Naive thymus-derived CD8-positive, alpha-beta T cell (primary cell): ENCODE measurements at regions not wholly inside any gene's neighbourhood (a gene's known extent, or its start where the extent isn't known, plus 50 kb on each side); places are given as distances from the start of the nearest gene placed in this dataset.

Experiments used
- ATAC-seq, 2 donors: fragments of 150-1000 bp; cut with Tn5 transposase in 1 of 2; sonication (Bioruptor Pico), chemical (Tn5 transposase) in 1 of 2; 1 replicate in 1 of 2; 2 replicates in 1 of 2; pipeline ENCODE4 v1.10.0; 2021; ENCODE audit warnings: mild to moderate bottlenecking in 2 of 2, moderate library complexity in 2 of 2
- POLR2A ChIA-PET: fragments of 350-600 bp; sonication (Branson Sonifier 250); formaldehyde crosslinking; loops from one replicate; lab custom pipeline; 2021; ENCODE audit warnings: antibody characterized with exemption; lab: Charles Lee
- DNase-seq, 10 donors: peaks; one replicate each; pipeline versions ENCODE4 v3.0.0 to v3.0.0-alpha.2; 2020 to 2022
- H3K27ac Mint-ChIP-seq, 10 donors: one replicate each; pipeline ENCODE4 v1.8.0; 2020 to 2022; ENCODE audit warnings: mild to moderate bottlenecking in 10 of 10, mixed read lengths in 10 of 10, moderate library complexity in 4 of 10, inconsistent platforms in 1 of 10
- H3K27me3 Mint-ChIP-seq, 5 donors: one replicate each; pipeline ENCODE4 v1.8.0; 2021 to 2022; ENCODE audit warnings: mixed read lengths in 5 of 5
- H3K36me3 Mint-ChIP-seq, 3 donors: one replicate each; pipeline ENCODE4 v1.8.0; 2020 to 2022; ENCODE audit warnings: mixed read lengths in 3 of 3, mild to moderate bottlenecking in 2 of 3, inconsistent platforms in 1 of 3
- H3K4me1 Mint-ChIP-seq, 4 donors: one replicate each; pipeline ENCODE4 v1.8.0; 2021 to 2022; ENCODE audit warnings: mixed read lengths in 4 of 4
- H3K4me3 Mint-ChIP-seq, 10 donors: one replicate each; pipeline ENCODE4 v1.8.0; 2020 to 2022; ENCODE audit warnings: mild to moderate bottlenecking in 10 of 10, mixed read lengths in 10 of 10, moderate library complexity in 6 of 10, inconsistent platforms in 1 of 10
- H3K9me3 Mint-ChIP-seq, 9 donors: one replicate each; pipeline ENCODE4 v1.8.0; 2020 to 2022; ENCODE audit warnings: mixed read lengths in 9 of 9, mild to moderate bottlenecking in 3 of 9, inconsistent platforms in 1 of 9, moderate library complexity in 1 of 9

- ATAC-seq (no peak), DNase-seq (no peak)
- Mint-ChIP-seq H3K27ac (no peak overlapping the region), H3K4me1 (peaks cover 0 to 1% (median 0%) of the 10 kb centered on the region in 4 donors), H3K9me3 (peaks cover 0 to 5% (median 0%) of the 10 kb centered on the region in 9 donors), H3K27me3 (peaks cover 21 to 81% (median 43%) of the 10 kb centered on the region in 5 donors), H3K4me3 (no peak overlapping the region), H3K36me3 (no peaks in the 10 kb centered on the region)
- POLR2A ChIA-PET: no interaction called here
These were observed 83.7 kb upstream of the CRHR1 start for GRCh38 chr17:45700171-45701090.

DNA sequence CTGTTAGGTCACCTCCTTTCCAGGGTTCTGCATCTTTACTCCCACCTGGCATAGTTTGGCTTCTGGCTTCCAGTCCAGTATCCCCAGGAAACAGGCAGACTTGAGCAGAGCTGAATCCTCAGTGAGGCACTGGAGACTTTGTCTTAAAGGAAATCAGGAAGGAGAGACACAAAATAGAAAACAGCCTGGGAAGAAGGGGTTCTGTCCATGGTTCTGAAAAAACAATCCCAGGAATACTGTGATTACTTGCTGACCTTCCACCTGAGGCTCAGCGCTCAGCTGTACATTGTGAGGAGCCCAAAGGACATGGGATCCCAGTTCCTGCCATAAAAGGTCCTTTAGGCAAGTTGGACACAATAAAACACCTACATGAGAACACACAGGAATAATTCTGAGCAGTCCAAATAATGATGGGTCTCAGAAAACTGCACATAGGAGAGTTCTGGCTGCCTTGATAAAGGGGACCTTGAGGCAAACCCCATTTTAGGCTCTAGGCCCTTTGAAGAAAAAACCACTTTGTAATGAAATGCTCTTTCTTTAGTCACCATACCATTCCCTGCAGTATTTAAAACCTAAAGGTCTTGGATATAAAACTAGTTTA is 81.4 kb upstream of the CRHR1 start:
- H3K9me3 Mint-ChIP-seq: peaks cover 0 to 1% (median 0%) of the 10 kb centered on the region in 9 donors
- peaks cover 19 to 66% (median 44%) of the 10 kb centered on the region in 5 donors for H3K27me3 Mint-ChIP-seq
- H3K27ac Mint-ChIP-seq: no peak overlapping the region
- DNase-seq (no peak), ATAC-seq (no peak)
- H3K4me1 Mint-ChIP-seq: no peaks in the 10 kb centered on the region
- no peaks in the 10 kb centered on the region for H3K36me3 Mint-ChIP-seq
- POLR2A ChIA-PET: no interaction called here
- no peak overlapping the region for H3K4me3 Mint-ChIP-seq

DNA sequence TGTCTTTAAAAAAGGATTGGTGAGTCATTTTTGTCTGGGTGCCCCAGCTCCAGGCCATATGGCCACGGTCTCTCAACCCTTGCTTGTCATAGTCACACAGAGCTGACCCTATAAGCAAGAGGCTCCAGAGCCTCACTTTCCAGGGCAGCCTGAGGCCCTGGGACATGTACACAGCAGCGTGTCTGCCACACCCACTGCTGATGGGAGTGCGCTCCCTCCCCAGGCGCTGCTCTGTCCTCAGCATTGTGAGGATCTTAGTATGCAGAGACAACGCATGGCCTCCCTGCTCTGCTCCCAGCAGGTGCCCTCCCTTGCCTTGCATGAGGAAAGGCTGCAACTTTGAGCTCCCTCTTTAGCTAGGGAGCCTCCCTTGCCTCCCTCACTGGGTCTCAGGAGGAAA is 80.8 kb upstream of the CRHR1 start:
- no peak overlapping the region for H3K27ac Mint-ChIP-seq
- no peaks in the 10 kb centered on the region for H3K4me1 Mint-ChIP-seq
- peaks cover 19 to 66% (median 48%) of the 10 kb centered on the region in 5 donors for H3K27me3 Mint-ChIP-seq
- no peak for ATAC-seq
- no peaks in the 10 kb centered on the region for H3K36me3 Mint-ChIP-seq
- no peaks in the 10 kb centered on the region for H3K9me3 Mint-ChIP-seq
- DNase-seq: no peak
- H3K4me3 Mint-ChIP-seq: no peak overlapping the region
- POLR2A ChIA-PET: no interaction called here

GRCh38 chr17:45703806-45704205 is 80.3 kb upstream of the CRHR1 start:
- DNase-seq: no peak
- POLR2A ChIA-PET: no interaction called here
- Mint-ChIP-seq H3K36me3 (no peaks in the 10 kb centered on the region), H3K4me1 (no peaks in the 10 kb centered on the region), H3K27me3 (peaks cover 16 to 66% (median 46%) of the 10 kb centered on the region in 5 donors), H3K4me3 (no peak overlapping the region), H3K9me3 (no peaks in the 10 kb centered on the region), H3K27ac (no peak overlapping the region)
- ATAC-seq: no peak

GRCh38 chr17:45704251-45704650 is 79.9 kb upstream of the CRHR1 start:
- Mint-ChIP-seq H3K4me3 (no peak overlapping the region), H3K27me3 (peaks cover 16 to 66% (median 47%) of the 10 kb centered on the region in 5 donors), H3K36me3 (no peaks in the 10 kb centered on the region), H3K27ac (peak overlapping the region in 1 of 10 donors; percentile 1), H3K9me3 (no peaks in the 10 kb centered on the region), H3K4me1 (no peaks in the 10 kb centered on the region)
- ATAC-seq: no peak
- no peak for DNase-seq
- POLR2A ChIA-PET: no interaction called here

DNA sequence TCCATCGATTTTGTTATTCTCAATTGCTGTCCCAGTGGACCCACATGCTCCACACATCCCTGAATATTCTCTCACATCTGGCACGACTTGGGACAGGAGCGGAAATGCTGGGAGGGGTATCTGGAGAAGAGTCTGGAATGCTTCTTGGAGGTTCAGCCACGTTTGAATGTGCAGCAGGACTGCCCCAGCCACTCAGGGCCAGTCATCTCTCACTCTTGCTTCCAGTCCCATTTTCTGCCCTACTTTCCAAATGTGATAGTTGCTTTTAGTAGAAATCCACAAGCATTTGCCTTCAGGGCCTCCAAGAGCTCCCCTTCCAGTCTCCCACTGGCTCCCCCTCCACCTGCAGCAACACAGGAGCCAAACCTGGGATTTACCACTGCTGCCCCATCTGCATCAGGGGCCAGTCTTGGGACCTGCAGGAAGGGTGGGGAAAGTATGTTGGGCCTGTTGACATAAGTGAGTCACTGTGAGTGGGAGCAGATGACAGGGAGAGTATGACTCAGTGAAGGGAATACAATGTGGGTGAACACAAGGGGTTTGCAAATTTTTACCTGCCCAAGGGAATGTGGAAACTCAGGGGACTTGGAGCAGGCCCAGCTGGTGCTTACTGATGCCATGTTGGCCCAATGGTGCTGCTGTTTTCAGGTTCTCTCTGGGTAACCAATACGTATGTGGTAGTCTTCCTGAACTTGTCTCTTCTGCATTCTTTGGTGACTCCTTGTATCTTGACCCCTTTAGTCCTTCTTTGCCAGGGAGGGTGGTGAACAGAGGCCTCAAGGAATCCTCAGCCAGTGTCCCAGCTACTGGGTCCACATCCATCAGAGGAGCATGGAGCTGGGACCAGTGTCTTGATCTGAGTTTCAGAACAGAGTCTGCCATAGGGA is 78.8 kb upstream of the CRHR1 start:
- no peak overlapping the region for H3K4me3 Mint-ChIP-seq
- H3K9me3 Mint-ChIP-seq: no peaks in the 10 kb centered on the region
- DNase-seq (no peak), ATAC-seq (no peak)
- POLR2A ChIA-PET: no interaction called here
- H3K27ac Mint-ChIP-seq: no peak overlapping the region
- H3K27me3 Mint-ChIP-seq: peaks cover 13 to 66% (median 43%) of the 10 kb centered on the region in 5 donors
- H3K36me3 Mint-ChIP-seq: no peaks in the 10 kb centered on the region
- no peaks in the 10 kb centered on the region for H3K4me1 Mint-ChIP-seq

GRCh38 chr17:45706033-45706432 is 78.1 kb upstream of the CRHR1 start:
- DNase-seq (no peak), ATAC-seq (no peak)
- Mint-ChIP-seq H3K9me3 (no peaks in the 10 kb centered on the region), H3K36me3 (no peaks in the 10 kb centered on the region), H3K27me3 (peaks cover 10 to 64% (median 42%) of the 10 kb centered on the region in 5 donors), H3K27ac (no peak overlapping the region), H3K4me3 (no peak overlapping the region), H3K4me1 (no peaks in the 10 kb centered on the region)
- POLR2A ChIA-PET: no interaction called here

GRCh38 chr17:45708707-45709290 is 75.3 kb upstream of the CRHR1 start:
- H3K4me1 Mint-ChIP-seq: no peaks in the 10 kb centered on the region
- H3K27ac Mint-ChIP-seq: no peak overlapping the region
- POLR2A ChIA-PET: no interaction called here
- ATAC-seq (no peak), DNase-seq (no peak)
- H3K9me3 Mint-ChIP-seq: no peaks in the 10 kb centered on the region
- no peak overlapping the region for H3K4me3 Mint-ChIP-seq
- H3K36me3 Mint-ChIP-seq: no peaks in the 10 kb centered on the region
- H3K27me3 Mint-ChIP-seq: peaks cover 9 to 66% (median 41%) of the 10 kb centered on the region in 5 donors

- H3K36me3 Mint-ChIP-seq: no peaks in the 10 kb centered on the region
- no peak overlapping the region for H3K27ac Mint-ChIP-seq
- no peaks in the 10 kb centered on the region for H3K4me1 Mint-ChIP-seq
- H3K4me3 Mint-ChIP-seq: no peak overlapping the region
- peaks cover 9 to 59% (median 39%) of the 10 kb centered on the region in 5 donors for H3K27me3 Mint-ChIP-seq
- POLR2A ChIA-PET: no interaction called here
- no peaks in the 10 kb centered on the region for H3K9me3 Mint-ChIP-seq
- ATAC-seq: no peak
- DNase-seq: no peak
These were observed 74.3 kb upstream of the CRHR1 start for GRCh38 chr17:45709728-45710288.

- no peak for ATAC-seq
- DNase-seq: no peak
- Mint-ChIP-seq H3K4me1 (no peaks in the 10 kb centered on the region), H3K9me3 (no peaks in the 10 kb centered on the region), H3K27ac (no peak overlapping the region), H3K36me3 (no peaks in the 10 kb centered on the region), H3K4me3 (no peak overlapping the region), H3K27me3 (peaks cover 12 to 53% (median 40%) of the 10 kb centered on the region in 5 donors)
- POLR2A ChIA-PET: no interaction called here
These were observed 68.3 kb upstream of the CRHR1 start for GRCh38 chr17:45715787-45716186.

DNA sequence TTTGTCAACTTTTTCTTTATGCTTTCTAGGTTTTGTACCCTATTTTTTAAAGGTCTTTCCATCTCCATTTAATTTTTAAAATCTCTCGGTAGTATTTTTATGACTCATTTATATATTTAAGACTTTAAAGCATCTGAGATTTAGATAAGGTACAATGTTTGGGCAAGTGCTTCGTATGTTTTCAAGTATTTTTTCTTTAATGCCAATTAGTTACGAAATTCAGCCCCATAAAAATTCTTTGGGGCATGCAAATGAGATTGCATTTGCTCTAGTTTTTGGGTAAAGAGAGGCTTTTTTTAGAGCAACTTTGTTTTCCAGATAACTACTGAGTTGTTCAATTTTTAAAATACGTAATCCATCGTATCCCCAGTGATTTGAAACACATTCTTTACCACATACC is 65.3 kb upstream of the CRHR1 start:
- no peak for ATAC-seq
- Mint-ChIP-seq H3K9me3 (peaks cover 0 to 4% (median under 1%) of the 10 kb centered on the region in 9 donors), H3K4me3 (no peak overlapping the region), H3K36me3 (peaks cover 0 to under 1% (median 0%) of the 10 kb centered on the region in 3 donors), H3K4me1 (no peaks in the 10 kb centered on the region), H3K27me3 (peaks cover 20 to 40% (median 35%) of the 10 kb centered on the region in 5 donors), H3K27ac (no peak overlapping the region)
- POLR2A ChIA-PET: no interaction called here
- no peak for DNase-seq
